Type B pancreatic cell (in vitro differentiated cells): ENCODE measurements at regions not wholly inside any gene's neighbourhood (a gene's known extent, or its start where the extent isn't known, plus 50 kb on each side); places are given as distances from the start of the nearest gene placed in this dataset.

ENCODE experiments used
- DNase-seq: peaks from one replicate; pipeline ENCODE4 v3.0.0; 2021; ENCODE audit warnings: mixed read lengths; ENCODE audit not compliant: unreplicated experiment; ENCODE audit errors: extremely low spot score
- H3K27ac Mint-ChIP-seq: 2 replicates; pipeline ENCODE4 v1.8.0; 2021; ENCODE audit warnings: mild to moderate bottlenecking, mixed read lengths
- H3K27me3 Mint-ChIP-seq: 2 replicates; pipeline ENCODE4 v1.8.0; 2021; ENCODE audit warnings: mixed read lengths
- H3K36me3 Mint-ChIP-seq: 2 replicates; pipeline ENCODE4 v1.8.0; 2021; ENCODE audit warnings: mixed read lengths
- H3K4me1 Mint-ChIP-seq: one replicate; pipeline ENCODE4 v1.8.0; 2021; ENCODE audit warnings: mixed read lengths; ENCODE audit not compliant: unreplicated experiment
- H3K4me3 Mint-ChIP-seq: 2 replicates; pipeline ENCODE4 v1.8.0; 2021; ENCODE audit warnings: mild to moderate bottlenecking, mixed read lengths
- H3K9me3 Mint-ChIP-seq: 2 replicates; pipeline ENCODE4 v1.8.0; 2021; ENCODE audit warnings: mixed read lengths
- TF ChIP-seq, protein P1 (sequence below): fragments of 200-600 bp; sonication (generic); conservative IDR thresholded peaks from 2 replicates; pipeline ENCODE4 v1.5.0; 2021; ENCODE audit warnings: antibody characterized with exemption, mild to moderate bottlenecking

DNA sequence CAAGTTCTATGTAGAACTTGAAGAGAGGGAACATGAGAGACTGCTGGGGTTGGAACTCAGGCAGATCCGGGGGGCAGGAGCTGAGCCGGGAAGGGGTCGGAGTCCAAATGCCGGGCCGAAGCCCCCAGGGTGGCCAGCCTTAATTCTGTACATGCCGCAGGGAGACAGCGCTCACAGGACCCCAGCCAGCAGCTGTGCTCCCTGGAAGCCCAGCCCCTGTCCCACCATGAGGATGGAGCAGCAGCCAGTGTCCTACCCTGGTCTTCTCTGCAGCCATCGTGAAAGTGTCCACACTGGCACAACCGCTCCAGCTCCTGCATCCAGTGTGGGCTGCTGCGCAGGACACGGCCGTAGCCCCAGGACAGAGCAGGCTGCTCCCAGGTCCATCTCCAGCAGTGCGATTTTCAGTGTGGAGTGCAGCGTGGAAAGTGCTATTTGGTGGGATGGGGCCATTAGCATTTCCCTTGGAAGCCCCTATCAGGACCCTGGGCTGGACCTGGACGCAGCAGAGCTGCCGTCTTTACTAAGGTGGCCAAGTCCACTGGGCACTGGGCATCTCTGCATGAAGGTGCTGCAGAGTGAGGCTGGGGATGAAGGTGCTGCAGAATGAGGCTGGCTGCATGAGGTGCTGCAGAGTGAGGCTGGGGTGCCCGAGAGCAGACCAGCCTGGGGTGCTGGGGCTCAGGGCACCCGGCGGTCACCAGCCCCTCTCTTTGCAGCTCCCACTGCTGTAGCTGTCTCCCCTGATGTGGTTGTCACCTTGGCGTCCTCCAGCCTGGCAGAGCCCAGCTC lies 737.4 kb downstream of the BRD1 start:
- Mint-ChIP-seq H3K36me3 (no peaks in the 10 kb centered on the region), H3K4me3 (no peak overlapping the region), H3K27me3 (peaks cover 24% of the 10 kb centered on the region), H3K4me1 (peaks cover 5% of the 10 kb centered on the region), H3K9me3 (no peaks in the 10 kb centered on the region), H3K27ac (no peak overlapping the region)
- DNase-seq: no peak
- TF ChIP-seq, protein P1, sequence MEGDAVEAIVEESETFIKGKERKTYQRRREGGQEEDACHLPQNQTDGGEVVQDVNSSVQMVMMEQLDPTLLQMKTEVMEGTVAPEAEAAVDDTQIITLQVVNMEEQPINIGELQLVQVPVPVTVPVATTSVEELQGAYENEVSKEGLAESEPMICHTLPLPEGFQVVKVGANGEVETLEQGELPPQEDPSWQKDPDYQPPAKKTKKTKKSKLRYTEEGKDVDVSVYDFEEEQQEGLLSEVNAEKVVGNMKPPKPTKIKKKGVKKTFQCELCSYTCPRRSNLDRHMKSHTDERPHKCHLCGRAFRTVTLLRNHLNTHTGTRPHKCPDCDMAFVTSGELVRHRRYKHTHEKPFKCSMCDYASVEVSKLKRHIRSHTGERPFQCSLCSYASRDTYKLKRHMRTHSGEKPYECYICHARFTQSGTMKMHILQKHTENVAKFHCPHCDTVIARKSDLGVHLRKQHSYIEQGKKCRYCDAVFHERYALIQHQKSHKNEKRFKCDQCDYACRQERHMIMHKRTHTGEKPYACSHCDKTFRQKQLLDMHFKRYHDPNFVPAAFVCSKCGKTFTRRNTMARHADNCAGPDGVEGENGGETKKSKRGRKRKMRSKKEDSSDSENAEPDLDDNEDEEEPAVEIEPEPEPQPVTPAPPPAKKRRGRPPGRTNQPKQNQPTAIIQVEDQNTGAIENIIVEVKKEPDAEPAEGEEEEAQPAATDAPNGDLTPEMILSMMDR: no peak

DNA sequence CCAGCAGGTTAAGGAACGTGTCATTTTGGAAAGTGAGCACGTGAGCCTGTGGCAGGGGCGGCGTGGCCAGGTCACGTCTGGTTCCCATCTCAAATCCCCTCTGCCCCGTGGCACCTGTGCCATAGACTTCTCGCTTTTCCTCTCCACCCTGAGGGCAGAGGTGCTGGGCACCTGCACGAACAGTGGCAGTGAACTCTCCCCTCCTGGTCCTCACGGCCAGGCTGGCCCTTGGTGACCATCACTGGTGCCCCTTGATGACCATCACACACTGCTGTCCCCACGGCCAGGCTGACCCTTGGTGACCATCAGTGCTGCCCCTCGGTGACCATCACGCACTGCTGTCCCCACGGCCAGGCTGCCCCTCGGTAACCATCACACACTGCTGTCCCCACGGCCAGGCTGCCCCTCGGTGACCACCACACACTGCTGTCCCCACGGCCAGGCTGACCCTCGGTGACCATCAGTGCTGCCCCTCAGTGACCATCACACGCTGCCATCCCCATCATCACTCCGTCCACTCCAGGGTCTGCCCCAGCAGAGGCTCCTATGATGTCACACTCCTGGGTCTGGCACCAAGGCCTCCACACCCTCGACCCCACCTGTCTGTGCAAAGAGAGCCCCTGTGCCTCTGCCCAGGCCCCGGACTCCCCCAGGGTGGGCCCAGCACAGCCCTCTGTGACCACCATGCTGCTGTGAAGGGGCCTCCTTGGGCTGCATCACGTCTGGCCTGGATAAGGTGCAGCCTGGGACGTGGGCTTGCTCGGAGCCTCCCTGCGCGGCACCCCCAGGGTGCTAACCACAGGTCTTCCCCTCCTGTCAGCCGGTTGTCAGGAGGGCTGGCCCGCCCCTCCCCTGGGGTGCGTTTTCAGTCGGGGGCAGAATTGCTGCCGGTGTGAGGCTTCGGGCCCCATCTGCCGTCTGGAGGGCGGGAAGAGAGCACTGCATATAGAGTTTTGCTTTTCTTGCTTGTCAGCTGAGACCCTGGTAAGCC lies 738.6 kb downstream of the BRD1 start:
- TF ChIP-seq, protein P1: no peak
- Mint-ChIP-seq H3K9me3 (no peaks in the 10 kb centered on the region), H3K36me3 (no peaks in the 10 kb centered on the region), H3K27me3 (peaks cover 27% of the 10 kb centered on the region), H3K27ac (no peak overlapping the region), H3K4me3 (no peak overlapping the region), H3K4me1 (peaks cover 5% of the 10 kb centered on the region)
- no peak for DNase-seq

DNA sequence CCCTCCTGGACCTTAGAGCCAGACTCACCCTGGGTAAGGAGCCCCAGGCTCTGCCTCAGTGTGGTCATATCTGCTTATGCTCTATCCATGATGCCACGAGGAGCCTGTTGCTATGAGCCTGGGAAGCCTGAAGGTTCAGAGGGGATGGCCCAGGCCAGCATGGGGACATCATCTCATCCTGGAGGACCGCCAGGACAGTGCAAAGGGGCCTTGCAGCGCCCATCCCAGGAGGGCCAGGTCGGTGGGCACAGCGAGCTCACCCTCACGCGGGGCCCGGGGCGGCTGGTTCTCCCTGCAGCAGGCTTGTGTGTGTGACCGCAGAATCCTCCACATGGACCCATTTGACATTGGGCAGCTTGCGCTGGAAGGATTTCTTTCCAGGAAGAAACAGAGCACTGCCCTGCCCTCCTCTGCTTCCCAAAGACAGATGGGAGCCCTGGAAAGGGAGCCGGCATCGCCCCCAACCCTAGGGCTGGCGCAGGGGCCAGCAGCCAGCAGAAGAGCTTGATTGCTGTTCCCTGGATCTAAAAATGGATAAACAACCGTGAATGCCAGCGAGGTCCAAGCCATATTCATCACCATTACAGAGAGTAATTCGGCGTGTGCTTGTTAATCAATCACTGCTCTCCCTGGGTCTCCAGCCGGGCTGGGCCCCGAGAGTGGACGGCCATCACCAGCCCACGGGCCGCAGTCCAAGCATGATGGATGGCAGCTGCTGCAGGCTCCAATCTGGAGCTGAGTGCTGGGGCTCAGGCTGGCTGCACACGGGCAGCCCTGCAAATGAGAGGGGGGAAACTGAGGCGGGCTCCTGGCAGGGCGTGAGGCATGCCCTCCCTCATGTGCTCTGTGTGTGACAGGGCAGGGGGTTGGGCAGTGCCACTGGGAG lies 739.7 kb downstream of the BRD1 start:
- no peaks in the 10 kb centered on the region for H3K36me3 Mint-ChIP-seq
- H3K9me3 Mint-ChIP-seq: no peaks in the 10 kb centered on the region
- no peak for DNase-seq
- peaks cover 35% of the 10 kb centered on the region for H3K27me3 Mint-ChIP-seq
- TF ChIP-seq, protein P1: no peak
- H3K4me3 Mint-ChIP-seq: no peak overlapping the region
- no peak overlapping the region for H3K27ac Mint-ChIP-seq
- H3K4me1 Mint-ChIP-seq: peaks cover 5% of the 10 kb centered on the region

DNA sequence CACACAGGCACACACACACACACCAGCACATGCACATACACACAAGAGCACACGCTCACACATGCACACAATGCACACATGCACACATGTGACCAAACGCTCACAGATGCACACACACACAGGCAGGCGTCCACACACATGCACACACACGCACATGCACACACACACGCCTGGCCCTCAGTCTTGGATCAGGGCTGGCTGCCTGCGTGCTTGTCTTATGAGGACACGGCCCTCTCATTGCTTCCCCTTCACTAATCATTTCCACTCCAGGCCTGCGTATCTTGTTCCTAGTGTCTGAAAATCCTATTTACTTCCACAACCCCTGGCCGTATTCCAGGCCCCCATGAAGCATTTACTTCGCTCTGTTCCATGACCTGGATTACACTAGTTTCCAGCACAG lies 740.5 kb downstream of the BRD1 start:
- peaks cover 5% of the 10 kb centered on the region for H3K4me1 Mint-ChIP-seq

More for the DNA sequence above, 740.5 kb downstream of the BRD1 start:
- Mint-ChIP-seq H3K27ac (no peak overlapping the region), H3K27me3 (peaks cover 39% of the 10 kb centered on the region), H3K4me3 (no peak overlapping the region), H3K9me3 (no peaks in the 10 kb centered on the region), H3K36me3 (no peaks in the 10 kb centered on the region)
- DNase-seq: no peak
- TF ChIP-seq, protein P1: no peak
